ENCODE measurements at regions not wholly inside any gene's neighbourhood (a gene's known extent, or its start where the extent isn't known, plus 50 kb on each side); places are given as distances from the start of the nearest gene placed in this dataset.
A peak's percentile ranks its signal among the peaks of the same experiment; 100 is the strongest.

- DNase-seq, result no peak
Measured at GRCh38 chr2:171225302-171225980, 64.7 kb upstream of the TLK1 start.

GRCh38 chr2:171217330-171217729 lies 56.6 kb upstream of the TLK1 start:
- DNase-seq, result no peak

- DNase-seq, result no peak
Measured at GRCh38 chr2:171216631-171217030, 55.9 kb upstream of the TLK1 start.

- DNase-seq, result no peak
Measured at GRCh38 chr2:171214093-171214492, 53.4 kb upstream of the TLK1 start.

- DNase-seq, result peak; percentile 68
Measured at GRCh38 chr2:171210864-171211431, 50.3 kb upstream of the TLK1 start.

Data from central memory CD4-positive, alpha-beta T cell (primary cell).